ENCODE measurements at regions not wholly inside any gene's neighbourhood (a gene's known extent, or its start where the extent isn't known, plus 50 kb on each side); places are given as distances from the start of the nearest gene placed in this dataset.
"Not testable (repeated sequence)": the region's sequence is repeated elsewhere in the genome, so short reads cannot be mapped to it uniquely, and the experiment has no call there.

GRCh38 chr21:16420031-16420724, 690.4 kb downstream of the USP25 start:
- peak; percentile 5 for DNase-seq (ENCODE audit: low spot score)

- DNase-seq (ENCODE audit: low spot score), result no peak
Observed at GRCh38 chr21:16421007-16421406, 691.2 kb downstream of the USP25 start.

DNA sequence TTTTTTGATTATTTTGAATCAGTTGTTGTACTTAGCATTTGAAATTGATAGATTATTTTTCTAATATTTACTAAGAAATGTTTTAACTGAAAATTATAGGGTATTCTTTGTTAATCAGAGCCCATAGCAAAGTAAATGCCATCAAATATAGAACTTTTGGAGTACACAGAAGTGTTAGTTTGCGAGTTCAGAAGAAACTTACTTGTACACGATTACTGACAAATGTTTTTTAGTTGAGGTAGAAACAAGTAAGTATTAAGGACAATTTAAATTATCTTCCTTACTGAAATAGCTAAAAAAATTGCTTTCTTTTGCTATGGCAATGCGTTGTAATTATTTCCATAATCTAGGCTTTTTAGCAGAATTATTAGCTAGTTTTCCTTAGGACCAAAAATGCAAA, 692.2 kb downstream of the USP25 start:
- DNase-seq (ENCODE audit: low spot score), result no peak

DNA sequence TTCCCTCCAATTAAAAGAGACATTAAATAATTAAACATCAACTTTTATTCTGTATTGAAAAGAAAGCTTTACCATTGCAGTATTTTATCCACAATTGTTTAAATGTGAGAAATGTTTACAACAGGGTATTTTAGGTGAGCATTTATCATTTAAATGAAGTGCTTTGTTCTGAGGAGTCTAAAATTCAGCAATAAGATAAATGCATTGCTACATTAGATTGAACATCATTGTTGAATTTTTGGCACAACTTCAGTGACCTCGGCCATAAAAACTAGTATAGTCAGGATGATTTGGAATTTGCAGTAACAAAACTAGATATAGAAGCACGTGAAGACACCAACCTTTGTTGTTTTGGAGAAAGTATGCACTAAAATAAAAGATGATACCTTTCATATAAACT, 692.9 kb downstream of the USP25 start:
- DNase-seq (ENCODE audit: low spot score), result no peak

- no peak for DNase-seq (ENCODE audit: low spot score)
Observed at GRCh38 chr21:16423921-16424320, 694.1 kb downstream of the USP25 start.

GRCh38 chr21:16424331-16424751, 694.6 kb downstream of the USP25 start:
- no peak for DNase-seq (ENCODE audit: low spot score)

DNA sequence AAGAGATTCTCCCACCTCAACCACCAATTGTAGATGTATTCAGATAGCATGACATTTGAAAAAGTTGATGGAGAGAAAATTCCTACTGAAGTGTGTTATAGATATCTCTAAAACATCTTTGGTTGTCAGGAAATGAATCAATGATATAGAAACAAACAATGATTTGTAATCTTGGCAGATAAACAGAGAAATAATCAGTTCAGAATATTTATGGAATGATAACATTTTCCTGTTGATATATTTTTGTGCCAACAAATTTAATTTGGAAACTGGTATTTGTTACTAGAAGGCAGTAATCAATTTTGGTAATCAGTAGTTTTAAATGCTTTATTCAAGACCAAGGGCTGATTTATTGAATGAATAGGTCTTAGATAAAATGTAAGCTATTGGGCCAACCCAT, 695.6 kb downstream of the USP25 start:
- DNase-seq (ENCODE audit: low spot score), result no peak

DNA sequence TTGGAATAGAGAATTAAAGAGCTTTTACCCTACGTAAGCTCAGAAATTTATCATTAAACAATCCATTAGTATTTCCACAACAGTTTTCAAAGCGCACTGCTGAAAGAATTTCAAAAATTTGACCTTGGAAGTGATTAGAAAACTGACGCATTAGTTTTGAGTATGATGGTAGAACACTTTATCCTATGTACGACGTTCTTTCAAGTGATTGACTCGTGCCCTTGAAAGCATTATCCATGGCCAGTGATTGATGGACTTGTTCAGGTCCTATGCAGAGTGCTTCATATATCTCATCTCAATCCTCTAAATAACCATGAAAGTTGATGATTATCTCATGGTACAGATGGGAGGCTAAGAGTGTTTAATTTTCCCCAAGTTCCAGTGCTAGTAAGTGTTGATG, 697.2 kb downstream of the USP25 start:
- DNase-seq (ENCODE audit: low spot score), result no peak

DNA sequence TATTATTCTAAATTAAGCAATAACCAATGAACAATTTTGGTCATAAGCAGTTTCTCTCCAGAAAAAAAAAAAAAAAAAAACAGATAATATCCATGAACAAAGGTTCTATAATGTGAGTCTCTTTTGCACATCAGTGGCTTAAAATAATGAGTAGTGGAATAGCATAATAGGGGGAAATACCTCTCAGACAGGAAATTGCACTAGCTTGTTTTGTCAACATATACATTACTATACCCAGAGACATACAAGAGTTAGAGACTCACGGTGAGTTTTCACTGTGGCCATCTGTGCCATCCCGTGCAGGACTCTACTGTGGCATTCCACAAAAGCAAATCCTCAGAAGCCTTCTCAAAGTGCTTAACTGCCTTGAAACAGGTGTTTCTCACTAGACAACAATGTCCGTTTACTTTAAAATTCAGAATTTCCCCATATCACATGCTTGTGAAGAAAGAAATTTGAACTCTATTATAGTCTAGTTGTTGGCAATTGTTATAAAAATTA, 697.9 kb downstream of the USP25 start:
- DNase-seq (ENCODE audit: low spot score), result no peak

DNA sequence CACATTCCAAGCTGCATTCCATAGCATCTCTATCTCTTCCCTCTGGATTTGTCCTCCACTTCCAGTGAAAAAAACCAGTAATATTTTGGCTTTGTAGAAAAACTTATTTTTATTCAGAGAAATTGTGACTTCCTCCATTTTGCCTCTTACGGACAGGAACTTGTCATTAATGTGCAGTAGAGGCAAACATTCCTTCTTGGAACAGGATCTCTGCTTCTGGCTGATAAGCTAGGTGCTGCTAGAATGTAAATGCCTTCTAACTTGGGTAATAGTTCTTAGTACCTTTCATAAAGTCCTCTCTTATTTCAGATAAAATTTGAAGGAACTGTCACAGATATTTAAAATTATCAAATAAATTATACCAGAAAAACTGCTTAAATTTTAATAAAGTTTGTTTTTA, 707.8 kb downstream of the USP25 start:
- no peak for DNase-seq (ENCODE audit: low spot score)

- no peak for DNase-seq (ENCODE audit: low spot score)
Observed at GRCh38 chr21:16438761-16439160, 709.0 kb downstream of the USP25 start.

DNA sequence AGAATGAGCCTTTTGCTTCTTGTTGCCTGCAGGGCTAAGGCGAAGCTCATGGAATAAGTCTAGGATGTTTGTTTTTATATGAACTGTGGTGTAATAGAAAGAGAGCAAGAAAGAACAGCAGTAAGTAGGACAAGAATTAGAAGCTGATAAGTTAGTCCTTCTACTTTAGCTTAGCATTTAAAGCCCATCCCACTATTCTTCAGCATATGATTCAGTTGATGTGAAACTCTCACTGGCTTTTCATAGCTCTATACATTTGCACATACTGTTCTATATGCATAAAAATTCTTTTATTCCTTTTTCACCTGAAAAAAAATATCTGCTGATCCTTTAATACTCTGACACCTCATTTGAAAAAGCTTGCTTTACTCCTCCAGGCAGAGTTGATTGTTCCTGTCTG, 712.0 kb downstream of the USP25 start:
- no peak for DNase-seq (ENCODE audit: low spot score)

DNA sequence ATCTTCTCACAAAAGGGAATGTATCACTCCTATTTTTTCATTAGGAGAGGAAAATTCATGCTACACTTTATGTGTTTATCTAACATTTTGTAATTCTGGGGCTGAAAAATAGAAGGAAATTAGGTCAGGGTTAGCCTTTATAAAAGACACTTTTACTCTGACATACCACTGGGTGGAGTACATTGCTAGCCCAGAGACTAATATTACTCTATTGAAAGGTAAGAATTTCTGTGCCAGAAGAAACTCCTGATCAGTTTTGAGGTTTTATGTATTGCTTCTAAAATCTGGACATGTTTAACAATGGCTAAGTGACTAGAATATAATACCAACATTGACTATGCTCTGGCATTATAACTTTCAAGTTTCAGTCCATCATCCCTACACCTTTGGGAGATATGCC, 724.6 kb downstream of the USP25 start:
- peak; percentile 30 for DNase-seq (ENCODE audit: low spot score)

DNA sequence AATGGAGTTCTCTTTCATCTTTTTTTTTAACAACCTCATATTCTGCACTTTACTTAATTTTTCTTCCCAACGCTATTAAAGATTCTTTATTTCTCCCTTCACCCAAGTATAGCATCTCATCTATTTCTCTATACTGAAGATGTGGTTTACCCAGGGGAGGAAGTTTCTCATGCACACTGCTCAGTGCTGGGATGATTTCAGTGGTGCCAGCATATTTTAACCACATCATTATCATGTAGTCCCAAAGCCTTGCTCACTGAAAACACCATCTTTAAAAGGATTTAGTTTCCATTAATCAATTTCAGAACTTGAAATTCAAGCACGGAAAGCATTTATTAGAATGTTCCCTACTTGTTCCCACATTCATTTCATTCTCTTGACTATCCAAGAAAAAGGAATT, 725.7 kb downstream of the USP25 start:
- DNase-seq (ENCODE audit: low spot score), result no peak

DNA sequence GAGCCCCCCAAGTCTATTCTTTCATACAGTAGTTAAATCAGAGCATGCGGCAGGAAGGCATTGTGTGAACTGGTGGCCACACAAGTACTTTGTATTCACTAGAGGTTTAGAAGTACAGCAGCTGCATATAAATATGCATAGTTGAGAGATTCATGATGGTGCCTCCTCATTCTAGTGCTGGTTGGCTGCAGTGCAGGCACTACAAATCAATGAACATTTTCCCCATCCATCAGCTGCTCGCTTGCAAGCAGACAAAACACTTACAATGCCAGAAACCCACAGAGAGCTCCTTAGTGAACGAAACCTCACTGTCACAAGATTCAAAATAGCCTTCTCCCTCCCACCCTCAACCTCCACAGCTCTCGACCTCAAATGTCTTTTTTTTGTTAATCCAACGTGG, 726.2 kb downstream of the USP25 start:
- no peak for DNase-seq (ENCODE audit: low spot score)

DNA sequence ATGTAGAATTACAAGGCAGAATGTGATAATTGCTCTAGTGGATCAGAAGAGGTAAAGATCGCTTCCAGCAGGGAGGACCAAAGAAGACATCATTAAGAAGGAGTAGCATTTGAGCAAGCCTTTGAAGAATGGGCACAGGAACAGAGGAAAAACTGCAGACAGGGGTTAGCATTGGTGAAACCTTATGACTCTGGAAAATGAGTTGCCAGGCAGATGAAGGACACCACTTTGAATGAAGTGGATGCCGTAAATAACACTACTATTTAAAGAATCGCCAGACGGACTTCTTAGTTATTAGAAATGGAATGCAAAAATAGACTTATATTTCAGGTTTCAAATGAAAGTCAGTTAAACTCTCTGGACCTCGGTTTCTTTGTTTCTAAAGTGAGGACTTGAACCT, 727.7 kb downstream of the USP25 start:
- no peak for DNase-seq (ENCODE audit: low spot score)

DNA sequence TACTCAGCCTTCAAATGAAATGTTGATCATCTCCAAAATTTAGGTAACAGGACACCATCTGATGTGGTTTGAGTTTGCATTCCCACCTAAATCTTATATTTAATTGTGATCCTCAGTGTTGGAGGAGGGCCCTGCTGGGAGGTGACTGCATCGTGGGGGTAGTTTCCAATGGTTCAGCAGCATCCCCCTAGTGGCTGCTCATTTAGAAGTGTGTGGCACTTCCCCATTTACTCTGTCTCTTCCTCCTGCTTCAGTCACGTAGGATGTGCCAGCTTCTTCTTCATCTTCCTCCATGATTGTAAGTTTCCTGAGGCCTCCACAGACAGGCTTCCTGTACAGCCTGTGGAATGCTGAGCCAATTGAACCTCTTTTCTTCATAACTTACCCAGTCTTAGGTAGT, 731.2 kb downstream of the USP25 start:
- no peak for DNase-seq (ENCODE audit: low spot score)

DNA sequence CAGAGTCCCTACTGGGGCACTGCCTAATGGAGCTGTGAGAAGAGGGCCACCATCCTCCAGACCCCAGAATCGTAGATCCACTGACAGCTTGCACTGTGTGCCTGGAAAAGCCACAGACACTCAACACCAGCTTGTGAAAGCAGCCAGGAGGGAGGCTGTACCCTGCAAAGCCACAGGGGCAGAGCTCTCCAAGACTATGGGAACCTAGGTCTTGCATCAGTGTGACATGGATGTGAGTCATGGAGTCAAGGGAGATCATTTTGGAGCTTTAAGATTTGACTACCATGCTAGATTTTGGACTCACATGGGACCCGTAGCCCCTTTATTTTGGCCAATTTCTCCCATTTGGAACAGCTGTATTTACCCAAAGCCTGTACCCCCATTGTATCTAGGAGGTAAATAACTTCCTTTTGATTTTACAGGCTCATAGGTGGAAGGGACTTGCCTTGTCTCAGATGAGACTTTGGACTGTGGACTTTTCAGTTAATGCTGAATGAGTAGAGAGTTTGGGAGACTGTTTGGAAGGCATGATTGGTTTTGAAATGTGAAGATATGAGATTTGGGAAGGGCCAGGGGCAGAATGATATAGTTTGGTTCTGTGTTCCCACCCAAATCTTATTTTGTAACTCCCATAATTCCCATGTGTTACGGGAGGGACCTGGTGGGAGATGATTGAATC, 734.6 kb downstream of the USP25 start:
- DNase-seq (ENCODE audit: low spot score), result not testable (repeated sequence)

- DNase-seq (ENCODE audit: low spot score), result no peak
Observed at GRCh38 chr21:16468184-16468583, 738.4 kb downstream of the USP25 start.

- no peak for DNase-seq (ENCODE audit: low spot score)
Observed at GRCh38 chr21:16473988-16474387, 744.2 kb downstream of the USP25 start.

- DNase-seq (ENCODE audit: low spot score), result no peak
Observed at GRCh38 chr21:16476056-16476825, 746.5 kb downstream of the USP25 start.

DNA sequence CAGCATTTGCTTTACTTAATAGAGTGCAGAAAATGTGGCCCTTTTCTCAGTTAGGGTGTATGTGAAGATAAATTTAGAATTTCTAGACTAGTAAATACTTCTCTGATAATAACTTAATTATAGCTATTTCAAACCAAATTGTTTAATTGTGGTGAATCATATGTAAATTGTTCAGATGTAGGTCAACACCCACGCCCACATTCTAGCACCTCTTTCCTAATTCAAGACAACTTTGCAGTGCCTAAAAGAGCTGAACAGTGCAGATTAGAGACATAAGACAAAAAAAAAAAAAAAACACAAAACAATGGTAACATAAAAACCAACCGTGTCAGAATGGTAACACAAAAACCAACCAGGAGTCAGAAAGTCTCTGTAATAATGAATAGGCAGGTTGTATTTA, 758.3 kb downstream of the USP25 start:
- no peak for DNase-seq (ENCODE audit: low spot score)

- DNase-seq (ENCODE audit: low spot score), result no peak
Observed at GRCh38 chr21:16492356-16492755, 762.6 kb downstream of the USP25 start.
